SU-DHL-6 (cell line): ENCODE measurements at regions not wholly inside any gene's neighbourhood (a gene's known extent, or its start where the extent isn't known, plus 50 kb on each side); places are given as distances from the start of the nearest gene placed in this dataset.
A peak's percentile ranks its signal among the peaks of the same experiment; 100 is the strongest.

ENCODE experiments used
- H2AFZ ChIP-seq: fragments of 200-600 bp; sonication (generic); 2 replicates; pipeline ENCODE4 v1.6.1; 2014; ENCODE audit warnings: low read depth, mild to moderate bottlenecking, moderate library complexity, mixed read lengths, antibody characterized with exemption, low read length; ENCODE audit not compliant: severe bottlenecking
- H3F3A ChIP-seq: fragments of 200-600 bp; shearing (Covaris generic); 2 replicates; pipeline ENCODE4 v1.6.0; 2016; ENCODE audit warnings: antibody characterized with exemption, mild to moderate bottlenecking; ENCODE audit not compliant: insufficient read depth
- H3K27ac ChIP-seq: fragments of 200-600 bp; sonication (generic); 2 replicates; pipeline ENCODE4 v1.5.1; 2016; ENCODE audit warnings: low read depth, mild to moderate bottlenecking, low read length, moderate library complexity, mixed read lengths
- H3K27me3 ChIP-seq: fragments of 200-600 bp; sonication (generic), shearing (Covaris generic); 2 replicates; pipeline ENCODE4 v1.6.0; 2014; ENCODE audit warnings: mild to moderate bottlenecking, low read length
- H3K36me3 ChIP-seq: fragments of 200-600 bp; sonication (generic); 2 replicates; pipeline ENCODE4 v1.6.1; 2014; ENCODE audit warnings: mild to moderate bottlenecking, low read length, mixed read lengths
- H3K4me2 ChIP-seq: fragments of 300-600, 200-600 bp; shearing (Covaris generic), sonication (generic); 2 replicates; pipeline ENCODE4 v1.6.0; 2014; ENCODE audit warnings: low read length, low read depth, mild to moderate bottlenecking; ENCODE audit not compliant: poor library complexity, severe bottlenecking
- H3K4me3 ChIP-seq: fragments of 200-600 bp; sonication (generic); 2 replicates; pipeline ENCODE4 v1.5.1; 2014; ENCODE audit warnings: antibody characterized with exemption, low read length, mild to moderate bottlenecking, mixed read lengths; ENCODE audit not compliant: insufficient read depth, poor library complexity, severe bottlenecking
- H3K79me2 ChIP-seq: fragments of 200-600 bp; sonication (generic); 2 replicates; pipeline ENCODE4 v1.6.1; 2014; ENCODE audit warnings: mild to moderate bottlenecking, low read length, moderate library complexity; ENCODE audit not compliant: insufficient read depth
- H3K9ac ChIP-seq: fragments of 200-600 bp; sonication (generic); 2 replicates; pipeline ENCODE4 v1.7.0; 2014; ENCODE audit warnings: mild to moderate bottlenecking, low read length
- H3K9me2 ChIP-seq: fragments of 200-600 bp; sonication (generic); replicated peaks from 2 replicates; pipeline ENCODE4 v1.6.1; 2014; ENCODE audit warnings: low read length; ENCODE audit not compliant: insufficient read depth
- H3K9me3 ChIP-seq: fragments of 200-600 bp; sonication (generic); 2 replicates; pipeline ENCODE4 v1.6.1; 2014; ENCODE audit warnings: low read length, mixed read lengths; ENCODE audit not compliant: insufficient read depth
- H4K20me1 ChIP-seq: fragments of 200-600 bp; sonication (generic); 2 replicates; pipeline ENCODE4 v1.6.1; 2014; ENCODE audit warnings: low read depth, mild to moderate bottlenecking, antibody characterized with exemption, low read length, moderate library complexity, mixed read lengths
- CTCF ChIP-seq: fragments of 200-600 bp; sonication (generic); IDR thresholded peaks from one replicate; pipeline ENCODE4 v1.5.1; 2017; ENCODE audit warnings: antibody characterized with exemption, mild to moderate bottlenecking, low read length, moderate library complexity; ENCODE audit not compliant: insufficient read depth, poor library complexity, severe bottlenecking
- EZH2phosphoT487 ChIP-seq: fragments of 200-600 bp; sonication (generic), shearing (Covaris generic); conservative IDR thresholded peaks from 2 replicates; pipeline ENCODE4 v1.6.1; 2018; ENCODE audit warnings: mild to moderate bottlenecking, antibody characterized with exemption, low read length, moderate library complexity, mixed read lengths

DNA sequence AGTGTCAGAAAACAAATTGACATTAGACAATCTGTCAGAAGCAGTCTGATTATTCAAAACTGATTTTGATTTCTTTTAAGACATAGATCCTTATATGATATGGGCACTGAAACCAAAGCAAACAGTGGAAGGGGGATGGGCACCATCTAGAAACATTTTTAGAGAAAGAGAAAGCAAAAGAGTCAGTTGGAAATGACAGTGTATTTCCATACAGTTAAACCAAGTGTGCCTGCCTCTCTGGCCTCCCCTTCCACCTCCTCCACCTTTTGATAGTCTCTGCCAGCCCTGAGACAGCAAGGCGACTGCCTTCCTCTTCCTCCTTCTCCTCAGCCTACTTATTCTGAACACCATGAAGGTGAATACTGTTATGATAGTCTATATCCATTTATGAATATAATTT is 949.7 kb downstream of the AMY1C start:
- H4K20me1 ChIP-seq = no peaks in the 10 kb centered on the region
- H3K9ac ChIP-seq = no peak overlapping the region
- no peaks in the 10 kb centered on the region for H3K36me3 ChIP-seq
- H3K27me3 ChIP-seq = no peaks in the 10 kb centered on the region
- TF ChIP-seq CTCF (no peak), EZH2phosphoT487 (no peak)
- no peaks in the 10 kb centered on the region for H3F3A ChIP-seq
- H3K4me3 ChIP-seq = no peak overlapping the region
- H3K27ac ChIP-seq = no peak overlapping the region
- 0 out of 2 replicates have a peak, but pooled peaks cover 4% of the 10 kb centered on the region for H3K9me3 ChIP-seq
- H2AFZ ChIP-seq = no peak overlapping the region
- no peaks in the 10 kb centered on the region for H3K9me2 ChIP-seq
- H3K4me2 ChIP-seq = no peak overlapping the region
- H3K79me2 ChIP-seq = no peaks in the 10 kb centered on the region

GRCh38 chr1:104702731-104703130 is 953.0 kb downstream of the AMY1C start:
- TF ChIP-seq CTCF (no peak), EZH2phosphoT487 (no peak)
- Histone ChIP-seq H3K36me3 (no peaks in the 10 kb centered on the region), H3K4me2 (no peak overlapping the region), H2AFZ (no peak overlapping the region), H3K4me3 (no peak overlapping the region), H3K27me3 (no peaks in the 10 kb centered on the region), H3K27ac (no peak overlapping the region), H3K9ac (no peak overlapping the region), H4K20me1 (no peaks in the 10 kb centered on the region), H3F3A (no peaks in the 10 kb centered on the region), H3K9me3 (0 out of 2 replicates have a peak, but pooled peaks cover 7% of the 10 kb centered on the region), H3K9me2 (no peaks in the 10 kb centered on the region), H3K79me2 (no peaks in the 10 kb centered on the region)

DNA sequence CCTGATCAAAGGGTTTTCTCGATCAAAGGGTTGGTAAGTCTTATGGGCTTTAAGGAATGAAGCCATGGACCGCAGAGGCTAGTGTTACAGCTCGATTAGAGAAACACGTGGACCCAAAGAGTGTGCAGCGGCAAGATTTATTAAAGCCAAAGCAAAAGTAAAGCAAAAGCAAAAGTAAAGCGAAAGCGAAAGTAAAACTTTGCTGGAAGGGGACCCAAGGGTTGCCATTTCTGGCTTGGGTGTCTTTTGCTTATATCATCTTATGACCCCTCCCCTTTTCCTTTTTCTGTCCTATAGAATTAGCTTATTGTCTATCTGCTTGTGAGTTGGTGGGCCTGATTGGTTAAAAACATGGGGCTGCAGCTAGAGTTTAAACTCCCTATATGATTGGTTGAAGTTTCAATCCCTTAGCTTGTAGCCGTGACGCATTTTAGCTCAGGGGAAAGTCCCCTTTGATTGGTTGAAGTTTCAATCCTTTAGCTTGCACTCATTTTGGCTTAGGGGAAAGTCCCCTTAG is 957.0 kb downstream of the AMY1C start:
- Histone ChIP-seq H2AFZ (peak overlapping the region; percentile 19), H3K4me3 (no peak overlapping the region)

GRCh38 chr1:104718752-104719151 is 969.1 kb downstream of the AMY1C start:
- no peaks in the 10 kb centered on the region for H3K36me3 ChIP-seq
- no peak overlapping the region for H2AFZ ChIP-seq
- TF ChIP-seq CTCF (no peak), EZH2phosphoT487 (no peak)

More for the DNA sequence above, 957.0 kb downstream of the AMY1C start:
- H3K27ac ChIP-seq = no peak overlapping the region
- H3F3A ChIP-seq = no peaks in the 10 kb centered on the region
- H3K27me3 ChIP-seq = no peaks in the 10 kb centered on the region
- H3K9me2 ChIP-seq = no peaks in the 10 kb centered on the region
- H3K36me3 ChIP-seq = no peaks in the 10 kb centered on the region
- H3K4me2 ChIP-seq = no peak overlapping the region
- no peaks in the 10 kb centered on the region for H3K79me2 ChIP-seq
- 0 out of 2 replicates have a peak, but pooled peaks cover 7% of the 10 kb centered on the region for H3K9me3 ChIP-seq
- TF ChIP-seq EZH2phosphoT487 = no peak
- no peak overlapping the region for H3K9ac ChIP-seq
- no peaks in the 10 kb centered on the region for H4K20me1 ChIP-seq

More at GRCh38 chr1:104718752-104719151, 969.1 kb downstream of the AMY1C start:
- Histone ChIP-seq H3F3A (no peaks in the 10 kb centered on the region), H3K27me3 (no peaks in the 10 kb centered on the region), H3K79me2 (no peaks in the 10 kb centered on the region), H3K27ac (no peak overlapping the region), H3K9ac (no peak overlapping the region), H3K4me2 (no peak overlapping the region), H3K9me2 (no peaks in the 10 kb centered on the region), H3K9me3 (0 out of 2 replicates have a peak, but pooled peaks cover 4% of the 10 kb centered on the region), H3K4me3 (no peak overlapping the region), H4K20me1 (no peaks in the 10 kb centered on the region)
